HEK293 (cell line): ENCODE measurements at regions not wholly inside any gene's neighbourhood (a gene's known extent, or its start where the extent isn't known, plus 50 kb on each side); places are given as distances from the start of the nearest gene placed in this dataset.

Experiments used
- CTCF ChIA-PET: fragments of 350-600 bp; formaldehyde crosslinking; extraction: SDS; loops from one replicate; lab custom pipeline; 2021; ENCODE audit warnings: antibody characterized with exemption; lab: Yijun Ruan, JAX
- POLR2A ChIA-PET: fragments of 300-600 bp; formaldehyde crosslinking; extraction: SDS; loops from one replicate; lab custom pipeline; 2020; ENCODE audit warnings: antibody characterized with exemption, inconsistent platforms; lab: Yijun Ruan, JAX
- H3K27ac ChIP-seq: fragments of 200-500 bp; sonication (Bioruptor generic); 2 replicates; pipeline ENCODE4 v1.5.1; 2014; ENCODE audit warnings: low read depth, low read length, control low read depth, inconsistent platforms; ENCODE audit errors: extremely low read depth
- H3K36me3 ChIP-seq, 2 experiments: fragments of 200-500 bp in 1 of 2; sonication (Bioruptor generic) in 1 of 2; 1 replicate in 1 of 2; 2 replicates in 1 of 2; pipeline ENCODE4 v1.5.1; 2014 to 2017; ENCODE audit warnings: inconsistent platforms in 2 of 2, low read length in 2 of 2; ENCODE audit not compliant: control insufficient read depth in 2 of 2, insufficient read depth in 1 of 2
- H3K4me1 ChIP-seq: fragments of 200-500 bp; sonication (Bioruptor generic); 2 replicates; pipeline ENCODE4 v1.5.1; 2014; ENCODE audit warnings: mild to moderate bottlenecking, low read length, inconsistent platforms; ENCODE audit not compliant: control insufficient read depth, insufficient read depth
- H3K4me3 ChIP-seq: 2 replicates; pipeline ENCODE4 v1.5.1; 2011; ENCODE audit warnings: low read depth, mild to moderate bottlenecking, control low read depth, low read length, moderate library complexity
- H3K9me3 ChIP-seq: fragments of 200-500 bp; sonication (Bioruptor generic); 2 replicates; pipeline ENCODE4 v1.5.1; 2014; ENCODE audit warnings: low read depth, low read length, inconsistent platforms; ENCODE audit not compliant: control insufficient read depth, insufficient read depth
- FEZF1 ChIP-seq: fragments of 450-650 bp; formaldehyde crosslinking; IDR thresholded peaks from 2 replicates; pipeline ENCODE4 v1.5.1; 2016; ENCODE audit warnings: missing biosample characterization, missing genetic modification characterization
- KLF10 ChIP-seq: fragments of 450-650 bp; IDR thresholded peaks from 2 replicates; pipeline ENCODE4 v1.5.1; 2018; ENCODE audit warnings: missing biosample characterization, mild to moderate bottlenecking, missing genetic modification characterization
- KLF16 ChIP-seq: fragments of 450-650 bp; formaldehyde crosslinking; IDR thresholded peaks from 2 replicates; pipeline ENCODE4 v1.5.1; 2017; ENCODE audit warnings: missing biosample characterization, missing genetic modification characterization
- PRDM1 ChIP-seq: fragments of 450-650 bp; formaldehyde crosslinking; IDR thresholded peaks from 2 replicates; pipeline ENCODE4; 2016; ENCODE audit warnings: missing biosample characterization, missing genetic modification characterization
- ZBTB1 ChIP-seq: fragments of 450-650 bp; formaldehyde crosslinking; IDR thresholded peaks from 2 replicates; pipeline ENCODE4 v1.5.1; 2016; ENCODE audit warnings: missing biosample characterization, missing genetic modification characterization
- ZBTB8A ChIP-seq: fragments of 450-650 bp; formaldehyde crosslinking; IDR thresholded peaks from 2 replicates; pipeline ENCODE4 v1.5.1; 2016; ENCODE audit warnings: missing biosample characterization, missing genetic modification characterization
- ZNF148 ChIP-seq: fragments of 450-650 bp; formaldehyde crosslinking; IDR thresholded peaks from 2 replicates; pipeline ENCODE4 v1.5.0; 2017; ENCODE audit warnings: missing biosample characterization, missing genetic modification characterization, borderline replicate concordance
- ZNF16 ChIP-seq: fragments of 450-650 bp; formaldehyde crosslinking; IDR thresholded peaks from 2 replicates; pipeline ENCODE4 v1.5.1; 2016; ENCODE audit warnings: low read depth, missing biosample characterization, missing genetic modification characterization
- ZNF2 ChIP-seq: fragments of 450-650 bp; formaldehyde crosslinking; IDR thresholded peaks from 2 replicates; pipeline ENCODE4 v1.5.1; 2016; ENCODE audit warnings: missing biosample characterization, missing genetic modification characterization
- ZNF223 ChIP-seq: fragments of 450-650 bp; formaldehyde crosslinking; IDR thresholded peaks from 2 replicates; pipeline ENCODE4 v1.5.1; 2016; ENCODE audit warnings: missing biosample characterization, missing genetic modification characterization
- ZNF24 ChIP-seq: fragments of 450-650 bp; formaldehyde crosslinking; IDR thresholded peaks from 2 replicates; pipeline ENCODE4 v1.5.1; 2016; ENCODE audit warnings: missing biosample characterization, missing genetic modification characterization
- ZNF26 ChIP-seq: fragments of 450-650 bp; formaldehyde crosslinking; IDR thresholded peaks from 2 replicates; pipeline ENCODE4 v1.5.1; 2016; ENCODE audit warnings: missing biosample characterization, missing genetic modification characterization
- ZNF324 ChIP-seq: fragments of 450-650 bp; formaldehyde crosslinking; IDR thresholded peaks from 2 replicates; pipeline ENCODE4 v1.5.1; 2016; ENCODE audit warnings: missing biosample characterization, missing genetic modification characterization
- ZNF362 ChIP-seq: fragments of 450-650 bp; formaldehyde crosslinking; IDR thresholded peaks from 2 replicates; pipeline ENCODE4 v1.5.1; 2016; ENCODE audit warnings: missing biosample characterization, missing genetic modification characterization
- ZNF398 ChIP-seq: fragments of 450-650 bp; formaldehyde crosslinking; IDR thresholded peaks from 2 replicates; pipeline ENCODE4 v1.5.1; 2017; ENCODE audit warnings: missing biosample characterization, missing genetic modification characterization
- ZNF433 ChIP-seq: fragments of 450-650 bp; formaldehyde crosslinking; IDR thresholded peaks from 2 replicates; pipeline ENCODE4 v1.5.1; 2016; ENCODE audit warnings: missing biosample characterization, missing genetic modification characterization, low read depth
- ZNF544 ChIP-seq: fragments of 450-650 bp; formaldehyde crosslinking; IDR thresholded peaks from 2 replicates; pipeline ENCODE4 v1.5.0; 2017; ENCODE audit warnings: missing biosample characterization, missing genetic modification characterization
- ZNF776 ChIP-seq: fragments of 450-650 bp; formaldehyde crosslinking; IDR thresholded peaks from 2 replicates; pipeline ENCODE4 v1.5.0; 2017; ENCODE audit warnings: missing biosample characterization, missing genetic modification characterization, borderline replicate concordance
- ZSCAN4 ChIP-seq: fragments of 450-650 bp; formaldehyde crosslinking; IDR thresholded peaks from 2 replicates; pipeline ENCODE4 v1.5.1; 2017; ENCODE audit warnings: missing biosample characterization, missing genetic modification characterization

GRCh38 chr1:188218289-188218688 is 1389.5 kb downstream of the PLA2G4A start:
- Histone ChIP-seq H3K4me3 (no peak overlapping the region), H3K36me3 (no peaks in the 10 kb centered on the region)
- CTCF ChIA-PET, result no interaction called here

More at GRCh38 chr1:188218289-188218688, 1389.5 kb downstream of the PLA2G4A start:
- H3K4me1 ChIP-seq, result no peaks in the 10 kb centered on the region
- no peak overlapping the region for H3K27ac ChIP-seq
- no peaks in the 10 kb centered on the region for H3K9me3 ChIP-seq
- no peak for TF ChIP-seq ZNF223
- TF ChIP-seq ZNF398 (tag by site-specific recombination), result no peak
- no peak for TF ChIP-seq ZSCAN4
- no peak for TF ChIP-seq ZBTB1
- no peak for TF ChIP-seq KLF10
- no peak for TF ChIP-seq PRDM1 (tag by site-specific recombination)
- no peak for TF ChIP-seq KLF16 (tag by site-specific recombination)
- no peak for TF ChIP-seq ZNF26 (tag by site-specific recombination)
- no peak for TF ChIP-seq FEZF1
- TF ChIP-seq ZBTB8A, result no peak
- no peak for TF ChIP-seq ZNF148 (tag by site-specific recombination)
- no peak for TF ChIP-seq ZNF24 (tag by site-specific recombination)
- TF ChIP-seq ZNF16 (tag by site-specific recombination), result no peak
- TF ChIP-seq ZNF433 (tag by site-specific recombination), result no peak
- TF ChIP-seq ZNF324 (tag by site-specific recombination), result no peak
- TF ChIP-seq ZNF362 (tag by site-specific recombination), result no peak
- TF ChIP-seq ZNF2 (tag by site-specific recombination), result no peak
- TF ChIP-seq ZNF776, result no peak
- no peak for TF ChIP-seq ZNF544
- POLR2A ChIA-PET, result no interaction called here
